ENCODE measurements at regions not wholly inside any gene's neighbourhood (a gene's known extent, or its start where the extent isn't known, plus 50 kb on each side); places are given as distances from the start of the nearest gene placed in this dataset.

- TF ChIP-seq CREB5 (CRISPR knock-in tag; IDR thresholded peaks at IDR 0.05; ENCODE audit: low read depth), result no peak
- TF ChIP-seq TSHZ2 (CRISPR knock-in tag; IDR thresholded peaks at IDR 0.05), result no peak
- no peak for TF ChIP-seq RARB (CRISPR knock-in tag; IDR thresholded peaks at IDR 0.05)
- no peak for TF ChIP-seq BACH2 (CRISPR knock-in tag; IDR thresholded peaks at IDR 0.05; ENCODE audit: borderline replicate concordance)
- no peak for TF ChIP-seq CSRNP3 (CRISPR knock-in tag; IDR thresholded peaks at IDR 0.05)
- TF ChIP-seq ZFP30 (CRISPR knock-in tag; IDR thresholded peaks at IDR 0.05), result no peak
- no peak for TF ChIP-seq GLIS3 (CRISPR knock-in tag; IDR thresholded peaks at IDR 0.05)
- TF ChIP-seq ISL1 (CRISPR knock-in tag; IDR thresholded peaks at IDR 0.05), result no peak
- no peak for TF ChIP-seq ZFP3 (CRISPR knock-in tag; IDR thresholded peaks at IDR 0.05)
- TF ChIP-seq PPARA (CRISPR knock-in tag; IDR thresholded peaks at IDR 0.05; ENCODE audit: borderline replicate concordance), result no peak
- no peak for TF ChIP-seq ZC3H10 (CRISPR knock-in tag; IDR thresholded peaks at IDR 0.05)
- TF ChIP-seq CSDC2 (CRISPR knock-in tag; IDR thresholded peaks at IDR 0.05), result no peak
- ATAC-seq, result no peak
Measured at GRCh38 chr7:93811198-93811597, 79.4 kb downstream of the TFPI2 start.

- no peak for TF ChIP-seq TSHZ2 (CRISPR knock-in tag; IDR thresholded peaks at IDR 0.05)
- TF ChIP-seq ARNTL (CRISPR knock-in tag; IDR thresholded peaks at IDR 0.05; ENCODE audit: borderline replicate concordance, low read depth), result no peak
- no peak for TF ChIP-seq ESRRG (CRISPR knock-in tag; IDR thresholded peaks at IDR 0.05)
- TF ChIP-seq POU6F1 (CRISPR knock-in tag; IDR thresholded peaks at IDR 0.05; ENCODE audit: borderline replicate concordance, low read depth), result no peak
- TF ChIP-seq TOX (CRISPR knock-in tag; IDR thresholded peaks at IDR 0.05; ENCODE audit: borderline replicate concordance), result no peak
- TF ChIP-seq BACH2 (CRISPR knock-in tag; IDR thresholded peaks at IDR 0.05; ENCODE audit: borderline replicate concordance), result no peak
- TF ChIP-seq ZC3H10 (CRISPR knock-in tag; IDR thresholded peaks at IDR 0.05), result no peak
- no peak for TF ChIP-seq CSDC2 (CRISPR knock-in tag; IDR thresholded peaks at IDR 0.05)
- TF ChIP-seq PPARA (CRISPR knock-in tag; IDR thresholded peaks at IDR 0.05; ENCODE audit: borderline replicate concordance), result no peak
- no peak for TF ChIP-seq TCF4 (CRISPR knock-in tag; IDR thresholded peaks at IDR 0.05; ENCODE audit: borderline replicate concordance)
- TF ChIP-seq ISL1 (CRISPR knock-in tag; IDR thresholded peaks at IDR 0.05), result no peak
- ATAC-seq, result no peak
Measured at GRCh38 chr7:93810561-93810960, 80.0 kb downstream of the TFPI2 start.

- no peak for ATAC-seq
- TF ChIP-seq ESRRG (CRISPR knock-in tag; IDR thresholded peaks at IDR 0.05) (no peak), ARNTL (CRISPR knock-in tag; IDR thresholded peaks at IDR 0.05; ENCODE audit: borderline replicate concordance, low read depth) (no peak), TCF4 (CRISPR knock-in tag; IDR thresholded peaks at IDR 0.05; ENCODE audit: borderline replicate concordance) (no peak), POU6F1 (CRISPR knock-in tag; IDR thresholded peaks at IDR 0.05; ENCODE audit: borderline replicate concordance, low read depth) (no peak), CREB5 (CRISPR knock-in tag; IDR thresholded peaks at IDR 0.05; ENCODE audit: low read depth) (no peak)
Measured at GRCh38 chr7:93804726-93805125, 85.8 kb downstream of the TFPI2 start.

Measured in SK-N-SH treated with all-trans-retinoic acid at 6 μM for 48 hours (cell line).